Psoas muscle (tissue), 7 donors: ENCODE measurements at regions not wholly inside any gene's neighbourhood (a gene's known extent, or its start where the extent isn't known, plus 50 kb on each side); places are given as distances from the start of the nearest gene placed in this dataset.

Experiments
- ATAC-seq, 4 donors: fragments of 200-7000 bp; cut with Tn5 transposase; one replicate each; pipeline ENCODE4 v1.9.1; 2020; ENCODE audit warnings: moderate library complexity in 3 of 4, mild to moderate bottlenecking in 2 of 4
- DNase-seq, 2 donors: peaks; one replicate each; pipeline ENCODE4 v3.0.0-alpha.2; 2020
- H3K27ac ChIP-seq: fragments of 200-600 bp; one replicate; pipeline ENCODE4 v1.8.0; 2022
- H3K27me3 ChIP-seq, 3 donors: fragments of 200-600 bp in 1 of 3; one replicate each; pipeline versions ENCODE4 v1.6.1 to v1.8.0; 2013 to 2022; ENCODE audit warnings: low read length in 2 of 3, mild to moderate bottlenecking in 2 of 3, moderate library complexity in 1 of 3; ENCODE audit not compliant: insufficient read depth in 3 of 3
- H3K36me3 ChIP-seq, 2 donors: fragments of 200-600 bp in 1 of 2; one replicate each; pipeline versions ENCODE4 v1.6.1 to v1.8.0; 2013 to 2022; ENCODE audit warnings: low read depth in 1 of 2, mild to moderate bottlenecking in 1 of 2, moderate library complexity in 1 of 2; ENCODE audit not compliant: insufficient read depth in 1 of 2
- H3K4me1 ChIP-seq: fragments of 200-600 bp; one replicate; pipeline ENCODE4 v1.8.0; 2022
- H3K4me3 ChIP-seq: fragments of 200-600 bp; one replicate; pipeline ENCODE4 v1.8.0; 2022; ENCODE audit warnings: mild to moderate bottlenecking
- H3K9me3 ChIP-seq: fragments of 200-600 bp; one replicate; pipeline ENCODE4 v1.8.0; 2022
- WGBS, 3 donors: extraction: QIAGEN DNeasy Blood & Tissue Kit; methylation state at CpG; one replicate each; pipeline versions ENCODE4 v1.1.6 to v1.1.7; 2013; 5-methylcytosine and 5-hydroxymethylcytosine counted together
- intact Hi-C, 2 donors: fragments of 100-400 bp; cut with DNase I; formaldehyde crosslinking; loops; one replicate each; pipeline versions ENCODE4 v1.11.0 to v1.14.2; 2022
- TF ChIP-seq, protein P1 (sequence below): fragments of 200-600 bp; IDR thresholded peaks from one replicate; pipeline ENCODE4 v1.8.0; 2022; ENCODE audit warnings: antibody characterized with exemption
- donor health status: healthy with polysubstance abuse.
- donor health status: DM: no; HTN: no; CAD: no; lungs with moderate emphysema.
- donor health status: Bipolar disorder and iron deficiency.
- donor health status: healthy.
- donor health status: DM: yes; HTN: yes; CAD: no.
- donor health status: DM: no; HTN: no; CAD: no.
- donor health status: DM: yes; HTN: yes; CAD: no.

DNA sequence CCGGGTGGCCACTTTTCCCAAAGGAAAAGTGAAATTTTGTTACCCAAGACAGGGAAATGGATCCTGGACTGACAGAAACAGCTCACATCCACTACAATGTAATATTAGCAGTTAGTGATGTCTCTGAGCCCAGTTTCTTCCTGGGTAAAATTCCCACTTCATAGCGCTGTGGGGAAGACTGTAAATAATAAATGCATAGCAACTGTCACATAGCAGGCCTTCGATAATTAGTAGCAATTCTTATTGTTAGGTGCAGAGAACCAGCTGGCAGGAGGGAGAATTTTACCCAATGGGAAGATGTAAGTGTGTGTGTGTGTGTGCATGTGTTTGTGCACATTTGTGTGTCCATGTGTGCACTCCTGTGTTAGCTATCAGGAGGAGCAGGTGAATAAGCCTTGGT lies 221.5 kb downstream of the SLC4A3 start:
- Histone ChIP-seq H3K36me3 (no peaks in the 10 kb centered on the region), H3K4me1 (no peaks in the 10 kb centered on the region), H3K27me3 (peaks cover 0 to 3% (median 0%) of the 10 kb centered on the region in 3 donors), H3K9me3 (no peaks in the 10 kb centered on the region), H3K27ac (no peak overlapping the region), H3K4me3 (no peak overlapping the region)
- 76 to 90% (median 85%) methylated on average over 3 of the region's 3 CpGs for whole genome bisulfite sequencing, 3 donors
- intact Hi-C loops = no loop called here
- ATAC-seq (no peak), DNase-seq (no peak)
- TF ChIP-seq, protein P1, sequence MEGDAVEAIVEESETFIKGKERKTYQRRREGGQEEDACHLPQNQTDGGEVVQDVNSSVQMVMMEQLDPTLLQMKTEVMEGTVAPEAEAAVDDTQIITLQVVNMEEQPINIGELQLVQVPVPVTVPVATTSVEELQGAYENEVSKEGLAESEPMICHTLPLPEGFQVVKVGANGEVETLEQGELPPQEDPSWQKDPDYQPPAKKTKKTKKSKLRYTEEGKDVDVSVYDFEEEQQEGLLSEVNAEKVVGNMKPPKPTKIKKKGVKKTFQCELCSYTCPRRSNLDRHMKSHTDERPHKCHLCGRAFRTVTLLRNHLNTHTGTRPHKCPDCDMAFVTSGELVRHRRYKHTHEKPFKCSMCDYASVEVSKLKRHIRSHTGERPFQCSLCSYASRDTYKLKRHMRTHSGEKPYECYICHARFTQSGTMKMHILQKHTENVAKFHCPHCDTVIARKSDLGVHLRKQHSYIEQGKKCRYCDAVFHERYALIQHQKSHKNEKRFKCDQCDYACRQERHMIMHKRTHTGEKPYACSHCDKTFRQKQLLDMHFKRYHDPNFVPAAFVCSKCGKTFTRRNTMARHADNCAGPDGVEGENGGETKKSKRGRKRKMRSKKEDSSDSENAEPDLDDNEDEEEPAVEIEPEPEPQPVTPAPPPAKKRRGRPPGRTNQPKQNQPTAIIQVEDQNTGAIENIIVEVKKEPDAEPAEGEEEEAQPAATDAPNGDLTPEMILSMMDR = no peak

- no peak overlapping the region for H3K4me3 ChIP-seq
- ATAC-seq (no peak), DNase-seq (no peak)
- no peak overlapping the region for H3K27ac ChIP-seq
- intact Hi-C loops = no loop called here
- H3K9me3 ChIP-seq = no peaks in the 10 kb centered on the region
- 72 to 80% (median 77%) methylated on average over 6 of the region's 6 CpGs for WGBS, 3 donors
- H3K4me1 ChIP-seq = no peaks in the 10 kb centered on the region
- TF ChIP-seq, protein P1 = no peak
- H3K36me3 ChIP-seq = no peaks in the 10 kb centered on the region
- peaks cover 0 to 3% (median 0%) of the 10 kb centered on the region in 3 donors for H3K27me3 ChIP-seq
Observed at GRCh38 chr2:219851169-219851568, 223.7 kb downstream of the SLC4A3 start.

GRCh38 chr2:219851801-219852481 lies 224.5 kb downstream of the SLC4A3 start:
- Histone ChIP-seq H3K27me3 (peaks cover 0 to 3% (median 0%) of the 10 kb centered on the region in 3 donors), H3K4me1 (no peaks in the 10 kb centered on the region), H3K9me3 (no peaks in the 10 kb centered on the region), H3K36me3 (no peaks in the 10 kb centered on the region), H3K4me3 (peak overlapping the region; percentile 36), H3K27ac (no peak overlapping the region)
- DNase-seq (no peak), ATAC-seq (no peak)
- TF ChIP-seq, protein P1 = no peak
- WGBS, 3 donors = 30 to 35% (median 32%) methylated on average over 22 of the region's 22 CpGs
- intact Hi-C loops = no loop called here

DNA sequence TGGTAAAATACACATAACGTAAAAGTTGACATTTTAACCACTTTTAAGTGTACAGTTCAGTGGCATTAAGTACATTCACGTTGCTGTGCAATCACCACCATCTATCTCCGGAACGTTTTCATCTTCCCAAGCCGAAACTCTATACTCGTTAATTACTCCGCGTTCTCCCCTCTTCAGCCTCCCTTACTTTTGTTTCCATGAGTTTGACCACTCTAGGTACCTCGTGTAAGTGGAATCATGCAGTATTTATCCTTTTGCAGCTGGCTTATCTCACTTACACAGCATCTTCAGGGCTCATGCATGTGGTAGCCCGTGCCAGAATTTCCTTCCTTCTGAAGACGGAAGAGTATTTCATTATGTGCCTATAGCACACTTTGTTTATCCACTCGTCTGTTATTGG lies 225.2 kb downstream of the SLC4A3 start:
- H3K27me3 ChIP-seq = peaks cover 0 to 3% (median 0%) of the 10 kb centered on the region in 3 donors
- DNase-seq (no peak), ATAC-seq (no peak)
- TF ChIP-seq, protein P1 = no peak
- no peaks in the 10 kb centered on the region for H3K9me3 ChIP-seq
- no peaks in the 10 kb centered on the region for H3K4me1 ChIP-seq
- no peaks in the 10 kb centered on the region for H3K36me3 ChIP-seq
- 74 to 82% (median 79%) methylated on average over 12 of the region's 12 CpGs for WGBS, 3 donors
- H3K4me3 ChIP-seq = no peak overlapping the region
- H3K27ac ChIP-seq = no peak overlapping the region
- intact Hi-C loops = no loop called here

- no peak for ATAC-seq
- Histone ChIP-seq H3K36me3 (no peaks in the 10 kb centered on the region), H3K4me3 (no peak overlapping the region), H3K4me1 (no peaks in the 10 kb centered on the region), H3K27me3 (no peaks in the 10 kb centered on the region), H3K9me3 (no peaks in the 10 kb centered on the region), H3K27ac (no peak overlapping the region)
- WGBS, 3 donors = 59 to 81% (median 60%) methylated on average over 3 of the region's 3 CpGs
- no peak for DNase-seq
- intact Hi-C loops = no loop called here
- TF ChIP-seq, protein P1 = no peak
Observed at GRCh38 chr2:219856602-219857001, 229.2 kb downstream of the SLC4A3 start.
